H9 (cell line): ENCODE measurements at regions not wholly inside any gene's neighbourhood (a gene's known extent, or its start where the extent isn't known, plus 50 kb on each side); places are given as distances from the start of the nearest gene placed in this dataset.
A peak's percentile ranks its signal among the peaks of the same experiment; 100 is the strongest.

Experiments
- DNase-seq: peaks from one replicate; pipeline ENCODE4 v3.0.0-alpha.2; 2017
- H2AFZ ChIP-seq: one replicate; pipeline ENCODE4 v1.6.1; 2013; ENCODE audit warnings: mild to moderate bottlenecking, low read length, control low read depth, moderate library complexity
- H2AK5ac ChIP-seq: 2 replicates; pipeline ENCODE4 v1.6.1; 2013; ENCODE audit warnings: low read length, control low read depth, mixed read lengths; ENCODE audit not compliant: insufficient read length
- H2BK120ac ChIP-seq: one replicate; pipeline ENCODE4 v1.6.1; 2013; ENCODE audit warnings: low read depth, mild to moderate bottlenecking, low read length, control low read depth, inconsistent platforms; ENCODE audit not compliant: poor library complexity, severe bottlenecking
- H2BK12ac ChIP-seq: 2 replicates; pipeline ENCODE4 v1.6.1; 2013; ENCODE audit warnings: low read length, control low read depth, mixed read lengths, low read depth; ENCODE audit not compliant: insufficient read length
- H2BK15ac ChIP-seq: 2 replicates; pipeline ENCODE4 v1.6.1; 2013; ENCODE audit warnings: low read depth, low read length, control low read depth
- H2BK20ac ChIP-seq: one replicate; pipeline ENCODE4 v1.6.1; 2013; ENCODE audit warnings: low read depth, mild to moderate bottlenecking, low read length, control low read depth, inconsistent platforms; ENCODE audit not compliant: poor library complexity, severe bottlenecking
- H2BK5ac ChIP-seq: 2 replicates; pipeline ENCODE4 v1.6.1; 2013; ENCODE audit warnings: low read length, control low read depth, mixed read lengths; ENCODE audit not compliant: insufficient read length
- H3K14ac ChIP-seq: 2 replicates; pipeline ENCODE4 v1.6.1; 2013; ENCODE audit warnings: low read length, control low read depth; ENCODE audit not compliant: insufficient read depth
- H3K18ac ChIP-seq: 2 replicates; pipeline ENCODE4 v1.6.1; 2013; ENCODE audit warnings: low read depth, mild to moderate bottlenecking, mixed read lengths, low read length, control low read depth; ENCODE audit not compliant: insufficient read length
- H3K23ac ChIP-seq: 2 replicates; pipeline ENCODE4 v1.6.1; 2013; ENCODE audit warnings: low read length, control low read depth, mixed read lengths, low read depth; ENCODE audit not compliant: insufficient read length
- H3K23me2 ChIP-seq: 2 replicates; pipeline ENCODE4 v1.6.1; 2013; ENCODE audit warnings: low read depth, mild to moderate bottlenecking, mixed read lengths, low read length, control low read depth; ENCODE audit not compliant: insufficient read length, poor library complexity, severe bottlenecking
- H3K27ac ChIP-seq: 2 replicates; pipeline ENCODE4 v1.5.1; 2013; ENCODE audit warnings: low read length, control low read depth, mixed read lengths, low read depth; ENCODE audit not compliant: insufficient read length
- H3K27me3 ChIP-seq: 2 replicates; pipeline ENCODE4 v1.6.1; 2013; ENCODE audit warnings: low read length, control low read depth, inconsistent platforms; ENCODE audit not compliant: insufficient read depth
- H3K4ac ChIP-seq: 2 replicates; pipeline ENCODE4 v1.6.1; 2013; ENCODE audit warnings: low read depth, mild to moderate bottlenecking, control low read depth, inconsistent platforms, low read length, moderate library complexity
- H3K4me1 ChIP-seq: 2 replicates; pipeline ENCODE4 v1.6.1; 2013; ENCODE audit warnings: low read length, control low read depth, inconsistent platforms; ENCODE audit not compliant: insufficient read depth
- H3K4me2 ChIP-seq: 2 replicates; pipeline ENCODE4 v1.6.1; 2013; ENCODE audit warnings: low read length, control low read depth, mixed read lengths; ENCODE audit not compliant: insufficient read length, insufficient read depth
- H3K56ac ChIP-seq: 2 replicates; pipeline ENCODE4 v1.6.1; 2013; ENCODE audit warnings: low read depth, mild to moderate bottlenecking, mixed read lengths, low read length, control low read depth; ENCODE audit not compliant: insufficient read length
- H3K79me1 ChIP-seq: 2 replicates; pipeline ENCODE4 v1.6.1; 2013; ENCODE audit warnings: low read depth, mild to moderate bottlenecking, moderate library complexity, low read length, control low read depth, inconsistent platforms; ENCODE audit not compliant: insufficient read depth, poor library complexity, severe bottlenecking
- H3K79me2 ChIP-seq: 2 replicates; pipeline ENCODE4 v1.6.1; 2013; ENCODE audit warnings: low read length, control low read depth, inconsistent platforms; ENCODE audit not compliant: insufficient read depth
- H3K9ac ChIP-seq: 2 replicates; pipeline ENCODE4 v1.6.1; 2013; ENCODE audit warnings: low read length, control low read depth, mixed read lengths; ENCODE audit not compliant: insufficient read length; ENCODE audit errors: extremely low read depth
- H3K9me3 ChIP-seq: one replicate; pipeline ENCODE4 v1.6.1; 2013; ENCODE audit warnings: low read depth, low read length, inconsistent platforms; ENCODE audit not compliant: control insufficient read depth
- H3T11ph ChIP-seq: one replicate; pipeline ENCODE4 v1.6.1; 2013; ENCODE audit warnings: mild to moderate bottlenecking, low read length, control low read depth, inconsistent platforms
- H4K20me1 ChIP-seq: one replicate; pipeline ENCODE4 v1.6.1; 2013; ENCODE audit not compliant: control insufficient read depth, insufficient read length, insufficient read depth
- H4K5ac ChIP-seq: 2 replicates; pipeline ENCODE4 v1.6.1; 2013; ENCODE audit warnings: low read depth, mild to moderate bottlenecking, mixed read lengths, low read length, control low read depth; ENCODE audit not compliant: insufficient read length
- H4K8ac ChIP-seq: replicated peaks from 2 replicates; pipeline ENCODE4 v1.6.1; 2013; ENCODE audit warnings: low read length, control low read depth, mixed read lengths, low read depth; ENCODE audit not compliant: insufficient read length
- H4K91ac ChIP-seq: 2 replicates; pipeline ENCODE4 v1.6.1; 2013; ENCODE audit warnings: low read depth, mild to moderate bottlenecking, moderate library complexity, mixed read lengths, low read length, control low read depth; ENCODE audit not compliant: insufficient read length
- H3K27ac Mint-ChIP-seq, 3 experiments: 2 replicates in 2 of 3; 3 replicates in 1 of 3; pipeline ENCODE4 v1.8.0; 2020 to 2021; ENCODE audit warnings: mixed read lengths in 3 of 3, mild to moderate bottlenecking in 1 of 3, moderate library complexity in 1 of 3
- H3K27me3 Mint-ChIP-seq: 2 replicates; pipeline ENCODE4 v1.8.0; 2021; ENCODE audit warnings: low read depth, mild to moderate bottlenecking, moderate library complexity, mixed read lengths
- H3K36me3 Mint-ChIP-seq, 3 experiments: 2 replicates in 2 of 3; 3 replicates in 1 of 3; pipeline ENCODE4 v1.8.0; 2020 to 2021; ENCODE audit warnings: low read depth in 3 of 3, mixed read lengths in 3 of 3; ENCODE audit not compliant: insufficient read depth in 1 of 3
- H3K4me1 Mint-ChIP-seq, 2 experiments: 2 replicates each; pipeline ENCODE4 v1.8.0; 2020; ENCODE audit warnings: mixed read lengths in 2 of 2
- H3K4me3 Mint-ChIP-seq, 2 experiments: 2 replicates in 1 of 2; 3 replicates in 1 of 2; pipeline ENCODE4 v1.8.0; 2020 to 2021; ENCODE audit warnings: mild to moderate bottlenecking in 2 of 2, mixed read lengths in 2 of 2, moderate library complexity in 1 of 2
- H3K9me3 Mint-ChIP-seq, 2 experiments: 2 replicates in 1 of 2; 3 replicates in 1 of 2; pipeline ENCODE4 v1.8.0; 2020; ENCODE audit warnings: mild to moderate bottlenecking in 2 of 2, mixed read lengths in 2 of 2, moderate library complexity in 1 of 2
- CTCF ChIP-seq: fragments of 200-600 bp; sonication (generic); conservative IDR thresholded peaks from 3 replicates; pipeline ENCODE4 v1.8.0; 2021; ENCODE audit warnings: antibody characterized with exemption, mild to moderate bottlenecking

GRCh38 chr10:78547905-78548304 lies 514.2 kb downstream of the RPS24 start:
- Histone ChIP-seq H3K18ac (no peak overlapping the region), H2BK120ac (no peak overlapping the region), H2BK20ac (no peak overlapping the region), H4K91ac (no peak overlapping the region), H3K56ac (no peak overlapping the region), H3K23me2 (no peaks in the 10 kb centered on the region), H3K79me2 (no peaks in the 10 kb centered on the region), H3K79me1 (no peaks in the 10 kb centered on the region), H2AFZ (no peak overlapping the region), H4K8ac (no peak overlapping the region), H3K23ac (no peak overlapping the region), H4K20me1 (no peaks in the 10 kb centered on the region), H3K4me2 (no peak overlapping the region), H3K27ac (no peak overlapping the region), H3K14ac (no peak overlapping the region), H2BK5ac (no peak overlapping the region), H3K27me3 (no peaks in the 10 kb centered on the region), H2BK15ac (no peak overlapping the region), H3K4ac (no peak overlapping the region), H3K4me1 (peaks cover 20% of the 10 kb centered on the region; the same call in 1 of the 2 replicates), H3K9me3 (no peaks in the 10 kb centered on the region), H2AK5ac (no peak overlapping the region), H3T11ph (no peak overlapping the region), H2BK12ac (no peak overlapping the region), H3K9ac (no peak overlapping the region), H4K5ac (no peak overlapping the region)
- DNase-seq: no peak
- H3K27me3 Mint-ChIP-seq: peaks cover 37% of the 10 kb centered on the region
- TF ChIP-seq CTCF: no peak
- no peaks in the 10 kb centered on the region for H3K36me3 Mint-ChIP-seq
- peaks cover 37 to 44% of the 10 kb centered on the region in 2 experiments for H3K4me1 Mint-ChIP-seq
- no peak overlapping the region for H3K4me3 Mint-ChIP-seq
- H3K9me3 Mint-ChIP-seq: 0 out of 5 replicates have a peak, but pooled peaks cover 0 to 2% of the 10 kb centered on the region in 2 experiments
- H3K27ac Mint-ChIP-seq: peak overlapping the region in 1 of 3 experiments; percentile 50; a peak in 1 of 7 replicates
